OCI-LY1 (cell line): ENCODE measurements at regions not wholly inside any gene's neighbourhood (a gene's known extent, or its start where the extent isn't known, plus 50 kb on each side); places are given as distances from the start of the nearest gene placed in this dataset.

Source experiments
- H2AFZ ChIP-seq: fragments of 200-600 bp; sonication (generic), shearing (Covaris generic); 2 replicates; pipeline ENCODE4 v1.6.0; 2014; ENCODE audit warnings: antibody characterized with exemption, mild to moderate bottlenecking, low read length
- H3F3A ChIP-seq: fragments of 200-600 bp; sonication (generic), shearing (Covaris generic); 2 replicates; pipeline ENCODE4 v1.6.0; 2014; ENCODE audit warnings: mild to moderate bottlenecking, antibody characterized with exemption, low read length, moderate library complexity; ENCODE audit not compliant: insufficient read depth
- H3K27ac ChIP-seq: fragments of 200-600 bp; sonication (generic); 2 replicates; pipeline ENCODE4 v1.5.1; 2014; ENCODE audit warnings: low read length, mixed run types, mild to moderate bottlenecking, low read depth; ENCODE audit not compliant: poor library complexity, severe bottlenecking
- H3K27me3 ChIP-seq: fragments of 200-600 bp; sonication (generic); 2 replicates; pipeline ENCODE4 v1.6.0; 2014; ENCODE audit warnings: antibody characterized with exemption, mild to moderate bottlenecking, low read length, moderate library complexity; ENCODE audit not compliant: insufficient read depth
- H3K36me3 ChIP-seq: fragments of 200-600 bp; sonication (generic); 2 replicates; pipeline ENCODE4 v1.6.1; 2014; ENCODE audit warnings: mild to moderate bottlenecking, antibody characterized with exemption, low read length, moderate library complexity, mixed read lengths; ENCODE audit not compliant: insufficient read depth
- H3K4me1 ChIP-seq: fragments of 200-600 bp; sonication (generic); 2 replicates; pipeline ENCODE4 v1.5.1; 2014; ENCODE audit warnings: mild to moderate bottlenecking, low read length, moderate library complexity; ENCODE audit not compliant: insufficient read depth, severe bottlenecking
- H3K4me2 ChIP-seq: fragments of 200-600 bp; sonication (generic), shearing (Covaris generic); 2 replicates; pipeline ENCODE4 v1.6.1; 2014; ENCODE audit warnings: low read length
- H3K4me3 ChIP-seq: fragments of 200-600 bp; sonication (generic); 2 replicates; pipeline ENCODE4 v1.5.1; 2014; ENCODE audit warnings: low read length, low read depth, mild to moderate bottlenecking, mixed read lengths; ENCODE audit not compliant: poor library complexity, severe bottlenecking
- H3K79me2 ChIP-seq: fragments of 200-600 bp; shearing (Covaris generic); 2 replicates; pipeline ENCODE4 v1.6.1; 2016; ENCODE audit warnings: mixed run types, low read length, mixed read lengths; ENCODE audit not compliant: insufficient read depth
- H3K9ac ChIP-seq: fragments of 200-600 bp; sonication (generic), shearing (Covaris generic); 2 replicates; pipeline ENCODE4 v1.6.1; 2014; ENCODE audit warnings: mild to moderate bottlenecking, low read length, mixed read lengths
- H3K9me2 ChIP-seq: fragments of 200-600 bp; sonication (generic), shearing (Covaris generic); 2 replicates; pipeline ENCODE4 v1.6.1; 2014; ENCODE audit warnings: low read depth, mild to moderate bottlenecking, low read length, mixed read lengths
- H3K9me3 ChIP-seq: fragments of 200-600 bp; shearing (Covaris generic); 2 replicates; pipeline ENCODE4 v1.6.1; 2014; ENCODE audit warnings: low read length, mixed read lengths
- H4K20me1 ChIP-seq: fragments of 200-600 bp; sonication (generic), shearing (Covaris generic); 2 replicates; pipeline ENCODE4 v1.6.0; 2016; ENCODE audit warnings: mild to moderate bottlenecking, low read length; ENCODE audit not compliant: insufficient read depth
- CTCF ChIP-seq: fragments of 200-600 bp; sonication (generic), shearing (Covaris generic); IDR thresholded peaks from 2 replicates; pipeline ENCODE4 v1.5.1; 2017; ENCODE audit warnings: mild to moderate bottlenecking, antibody characterized with exemption, low read length, moderate library complexity, mixed read lengths
- EZH2 ChIP-seq: fragments of 200-600 bp; sonication (generic), shearing (Covaris generic); IDR thresholded peaks from 2 replicates; pipeline ENCODE4 v1.8.0; 2017; ENCODE audit warnings: borderline replicate concordance, mixed run types, mild to moderate bottlenecking, antibody characterized with exemption, low read length, moderate library complexity, mixed read lengths

- no peak for TF ChIP-seq CTCF
- no peak for TF ChIP-seq EZH2
- H3K27me3 ChIP-seq = no peaks in the 10 kb centered on the region
- H3K4me3 ChIP-seq = no peak overlapping the region
- no peaks in the 10 kb centered on the region for H3F3A ChIP-seq
- H3K9me2 ChIP-seq = no peaks in the 10 kb centered on the region
- H2AFZ ChIP-seq = no peak overlapping the region
- H3K36me3 ChIP-seq = no peaks in the 10 kb centered on the region
- H3K27ac ChIP-seq = no peak overlapping the region
- H3K4me2 ChIP-seq = no peak overlapping the region
- no peaks in the 10 kb centered on the region for H3K79me2 ChIP-seq
- no peaks in the 10 kb centered on the region for H4K20me1 ChIP-seq
- H3K4me1 ChIP-seq = no peaks in the 10 kb centered on the region
- H3K9ac ChIP-seq = no peak overlapping the region
- no peaks in the 10 kb centered on the region for H3K9me3 ChIP-seq
Measured at GRCh38 chr12:42786400-42787148, 197.0 kb upstream of the PRICKLE1 start.

DNA sequence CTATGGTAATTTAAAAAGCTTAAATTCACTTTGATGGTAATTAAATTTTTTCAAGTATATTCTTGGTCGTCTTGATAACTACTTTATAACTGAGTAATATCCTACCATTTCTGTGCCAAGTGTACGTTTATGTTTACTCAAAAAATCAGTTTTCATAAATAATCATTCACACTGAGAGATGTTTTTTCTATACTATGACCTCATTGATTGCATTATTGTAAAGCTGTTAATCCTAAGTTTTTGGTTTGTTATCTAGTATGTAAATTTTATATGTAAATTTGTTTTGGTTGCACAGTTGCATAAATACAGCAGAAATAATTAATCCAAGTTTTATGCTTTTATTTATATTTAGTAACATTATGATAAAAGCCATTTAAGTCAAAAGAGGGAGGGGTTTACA, 196.4 kb upstream of the PRICKLE1 start:
- no peak overlapping the region for H3K4me3 ChIP-seq
- H4K20me1 ChIP-seq = no peaks in the 10 kb centered on the region
- no peak overlapping the region for H2AFZ ChIP-seq
- no peak overlapping the region for H3K9ac ChIP-seq
- no peak for TF ChIP-seq CTCF
- TF ChIP-seq EZH2 = no peak
- no peaks in the 10 kb centered on the region for H3K9me2 ChIP-seq
- no peak overlapping the region for H3K4me2 ChIP-seq
- H3F3A ChIP-seq = no peaks in the 10 kb centered on the region
- H3K36me3 ChIP-seq = no peaks in the 10 kb centered on the region
- H3K9me3 ChIP-seq = no peaks in the 10 kb centered on the region
- H3K27me3 ChIP-seq = no peaks in the 10 kb centered on the region
- H3K79me2 ChIP-seq = no peaks in the 10 kb centered on the region
- no peaks in the 10 kb centered on the region for H3K4me1 ChIP-seq
- no peak overlapping the region for H3K27ac ChIP-seq

GRCh38 chr12:42780671-42781070, 191.1 kb upstream of the PRICKLE1 start:
- H3K79me2 ChIP-seq = no peaks in the 10 kb centered on the region
- H3K9me3 ChIP-seq = no peaks in the 10 kb centered on the region
- no peaks in the 10 kb centered on the region for H3K4me1 ChIP-seq
- no peaks in the 10 kb centered on the region for H3K9me2 ChIP-seq
- no peak overlapping the region for H3K4me3 ChIP-seq
- no peaks in the 10 kb centered on the region for H3K36me3 ChIP-seq
- H2AFZ ChIP-seq = no peak overlapping the region
- H3K27me3 ChIP-seq = no peaks in the 10 kb centered on the region
- H3F3A ChIP-seq = no peaks in the 10 kb centered on the region
- H3K9ac ChIP-seq = no peak overlapping the region
- no peak overlapping the region for H3K4me2 ChIP-seq
- TF ChIP-seq EZH2 = no peak
- TF ChIP-seq CTCF = no peak
- H3K27ac ChIP-seq = no peak overlapping the region
- H4K20me1 ChIP-seq = no peaks in the 10 kb centered on the region
